HG03066 (cell line): ENCODE measurements at regions not wholly inside any gene's neighbourhood (a gene's known extent, or its start where the extent isn't known, plus 50 kb on each side); places are given as distances from the start of the nearest gene placed in this dataset.
"Not testable (repeated sequence)": the region's sequence is repeated elsewhere in the genome, so short reads cannot be mapped to it uniquely, and the experiment has no call there.

Experiments
- ATAC-seq: cut with Tn5 transposase; IDR thresholded peaks from one replicate; pipeline ENCODE4 v1.9.1; 2021; ENCODE audit warnings: low read depth; ENCODE audit not compliant: unreplicated experiment

- no peak for ATAC-seq
These were observed 900.8 kb downstream of the XPNPEP1 start for GRCh38 chr10:109022417-109023049.

GRCh38 chr10:109019001-109019424 is 904.3 kb downstream of the XPNPEP1 start:
- no peak for ATAC-seq

- no peak for ATAC-seq
These were observed 915.8 kb downstream of the XPNPEP1 start for GRCh38 chr10:109007514-109007913.

DNA sequence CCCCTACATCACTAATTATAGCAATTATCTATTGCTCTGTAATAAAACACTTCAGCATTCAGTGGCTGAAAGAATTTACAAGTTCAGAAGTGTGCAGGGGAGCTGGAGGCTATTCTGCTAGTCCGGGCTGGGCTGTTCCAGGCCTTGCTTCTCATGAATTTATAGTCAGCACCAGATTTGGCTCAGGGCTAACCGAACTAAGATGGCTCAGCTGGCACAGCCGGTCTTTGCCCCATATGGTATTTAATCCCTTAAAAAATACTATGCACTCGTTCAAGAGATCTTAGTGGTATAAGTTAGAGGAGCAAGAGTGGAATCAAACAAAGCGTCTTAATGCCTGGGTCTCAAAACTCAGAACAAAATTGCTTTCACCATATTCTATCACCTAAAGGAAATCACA is 932.9 kb downstream of the XPNPEP1 start:
- ATAC-seq, result no peak

- no peak for ATAC-seq
These were observed 933.3 kb downstream of the XPNPEP1 start for GRCh38 chr10:108989976-108990375.

DNA sequence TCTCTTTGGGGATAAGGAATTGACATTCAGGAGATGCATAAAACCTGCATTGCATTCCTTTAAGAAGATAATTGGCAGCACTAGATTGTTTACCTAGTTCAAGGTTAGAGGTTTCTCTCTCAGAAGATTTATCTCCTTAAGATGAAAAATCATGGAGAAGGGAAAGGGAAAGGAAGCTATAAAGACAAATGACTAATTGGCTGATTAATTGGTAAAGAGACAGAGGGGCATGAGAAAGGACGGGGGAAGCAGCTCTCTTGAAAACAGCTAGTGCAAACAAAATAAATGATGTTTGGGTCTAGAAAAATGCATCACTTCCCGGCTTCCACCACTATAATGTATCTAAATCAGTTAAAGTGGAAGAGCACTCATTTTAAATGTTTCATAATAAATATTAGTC is 941.2 kb downstream of the XPNPEP1 start:
- no peak for ATAC-seq

DNA sequence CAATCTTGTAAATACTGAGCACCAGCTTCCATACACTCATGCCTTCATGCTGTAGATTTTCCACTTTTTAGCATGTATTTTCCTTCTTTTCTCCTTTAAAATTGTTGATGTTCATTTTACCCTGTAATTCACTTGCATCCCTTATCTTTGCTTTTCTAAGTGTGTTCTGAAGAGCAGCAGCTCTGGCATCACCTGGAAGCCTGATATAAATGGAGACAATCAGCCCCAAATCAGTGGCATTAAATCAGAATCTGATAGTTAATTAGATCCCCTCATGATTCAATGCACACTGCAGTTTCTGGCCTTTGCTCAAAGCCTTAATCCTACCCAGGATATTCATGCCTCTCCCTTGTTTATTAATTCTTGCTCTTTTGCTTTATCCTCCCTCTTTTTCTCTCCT is 942.4 kb downstream of the XPNPEP1 start:
- ATAC-seq, result no peak

GRCh38 chr10:108975459-108976058 is 947.8 kb downstream of the XPNPEP1 start:
- no peak for ATAC-seq

DNA sequence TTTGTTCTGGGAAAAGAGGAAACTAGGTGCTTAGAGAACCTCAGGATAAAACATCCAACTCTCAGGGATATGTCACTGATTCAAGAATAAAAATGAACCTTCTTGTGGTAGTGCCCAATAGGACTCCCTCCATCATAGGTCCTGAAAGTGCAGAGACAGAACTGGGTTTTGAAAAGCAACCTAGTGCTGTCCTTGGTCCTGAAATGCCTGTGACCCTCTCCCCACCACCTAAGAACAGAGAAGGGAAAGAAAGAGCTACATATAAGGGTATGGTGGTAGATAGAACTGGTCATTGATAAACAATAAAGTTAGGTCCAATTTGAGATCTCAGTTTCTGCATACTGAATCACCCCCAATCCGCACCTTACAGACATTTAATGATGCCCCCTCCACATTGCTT is 953.3 kb downstream of the XPNPEP1 start:
- ATAC-seq, result no peak

GRCh38 chr10:108966411-108966810 is 956.9 kb downstream of the XPNPEP1 start:
- no peak for ATAC-seq

DNA sequence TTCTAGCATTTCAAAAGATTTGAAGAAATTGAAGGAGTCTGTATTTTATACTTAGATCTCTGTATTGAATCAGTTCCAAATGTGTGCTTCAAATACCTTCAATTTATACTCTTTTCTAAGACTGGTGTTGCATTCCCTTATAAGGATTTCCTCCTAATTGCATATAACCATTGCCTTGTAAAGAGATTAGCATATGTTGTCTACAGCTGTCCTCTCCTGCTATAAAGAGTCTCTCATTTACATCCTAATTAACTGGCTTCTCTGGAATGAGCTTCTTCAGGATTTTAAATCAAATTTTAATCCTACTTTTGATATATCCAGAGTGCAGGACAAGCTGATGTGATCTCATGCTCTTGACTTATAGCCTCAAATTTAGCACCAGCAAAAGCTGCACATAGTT is 957.3 kb downstream of the XPNPEP1 start:
- no peak for ATAC-seq

- no peak for ATAC-seq
These were observed 961.1 kb downstream of the XPNPEP1 start for GRCh38 chr10:108962172-108962571.

GRCh38 chr10:108957681-108958080 is 965.6 kb downstream of the XPNPEP1 start:
- no peak for ATAC-seq

DNA sequence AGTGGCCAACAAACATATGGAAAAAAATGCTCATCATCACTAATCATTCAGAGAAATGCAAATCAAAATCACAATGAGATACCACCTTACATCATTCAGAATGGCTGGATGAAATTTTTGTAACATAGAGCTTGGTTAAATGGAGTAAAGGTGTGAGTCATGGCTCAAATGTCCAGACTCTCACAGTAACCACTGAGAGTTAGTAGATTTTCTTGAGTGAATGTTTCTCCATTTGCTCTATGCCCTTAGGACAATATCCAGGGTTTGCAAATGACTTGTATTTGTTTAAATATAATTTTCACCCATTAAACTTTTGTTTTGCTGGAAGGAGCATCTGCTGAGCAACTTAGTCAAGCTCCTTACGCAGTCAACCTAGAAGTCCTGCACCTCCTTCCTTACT is 967.2 kb downstream of the XPNPEP1 start:
- ATAC-seq, result no peak

DNA sequence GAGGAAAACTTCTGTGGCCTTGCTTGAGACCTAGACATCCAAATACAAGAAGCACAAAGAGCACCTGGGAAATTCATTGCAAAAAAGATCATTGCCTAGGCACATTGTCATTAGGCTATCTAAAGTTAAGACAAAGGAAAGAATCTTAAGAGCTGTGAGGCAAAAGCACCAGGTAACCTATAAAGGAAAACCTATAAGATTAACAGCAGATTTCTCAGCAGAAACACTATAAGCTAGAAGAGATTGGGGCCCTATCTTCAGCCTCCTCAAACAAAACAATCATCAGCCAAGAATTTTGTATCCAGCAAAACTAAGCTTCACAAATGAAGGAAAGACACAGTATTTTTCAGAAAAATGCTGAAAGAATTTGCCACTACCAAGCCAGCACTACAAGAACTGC is 1003.3 kb downstream of the XPNPEP1 start:
- not testable (repeated sequence) for ATAC-seq

DNA sequence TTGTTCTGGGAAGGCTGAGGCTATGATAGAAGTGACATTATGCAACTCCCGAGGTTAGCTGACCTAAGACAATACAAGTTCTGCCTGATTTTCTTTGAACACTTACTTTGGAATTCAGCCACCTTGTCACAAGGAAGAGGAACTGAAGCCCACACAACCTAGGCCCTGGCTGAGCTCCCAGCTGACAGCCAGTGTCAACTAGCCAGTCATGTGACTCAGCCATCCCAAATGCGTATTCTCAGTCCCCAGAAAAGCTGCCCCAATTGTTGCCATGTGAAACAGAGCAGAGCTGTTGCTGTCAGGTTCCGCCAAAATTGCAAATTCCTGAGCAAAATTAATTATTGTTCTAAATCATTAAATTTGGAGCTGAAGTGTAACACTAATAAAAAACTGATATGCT is 1010.0 kb downstream of the XPNPEP1 start:
- ATAC-seq, result no peak

DNA sequence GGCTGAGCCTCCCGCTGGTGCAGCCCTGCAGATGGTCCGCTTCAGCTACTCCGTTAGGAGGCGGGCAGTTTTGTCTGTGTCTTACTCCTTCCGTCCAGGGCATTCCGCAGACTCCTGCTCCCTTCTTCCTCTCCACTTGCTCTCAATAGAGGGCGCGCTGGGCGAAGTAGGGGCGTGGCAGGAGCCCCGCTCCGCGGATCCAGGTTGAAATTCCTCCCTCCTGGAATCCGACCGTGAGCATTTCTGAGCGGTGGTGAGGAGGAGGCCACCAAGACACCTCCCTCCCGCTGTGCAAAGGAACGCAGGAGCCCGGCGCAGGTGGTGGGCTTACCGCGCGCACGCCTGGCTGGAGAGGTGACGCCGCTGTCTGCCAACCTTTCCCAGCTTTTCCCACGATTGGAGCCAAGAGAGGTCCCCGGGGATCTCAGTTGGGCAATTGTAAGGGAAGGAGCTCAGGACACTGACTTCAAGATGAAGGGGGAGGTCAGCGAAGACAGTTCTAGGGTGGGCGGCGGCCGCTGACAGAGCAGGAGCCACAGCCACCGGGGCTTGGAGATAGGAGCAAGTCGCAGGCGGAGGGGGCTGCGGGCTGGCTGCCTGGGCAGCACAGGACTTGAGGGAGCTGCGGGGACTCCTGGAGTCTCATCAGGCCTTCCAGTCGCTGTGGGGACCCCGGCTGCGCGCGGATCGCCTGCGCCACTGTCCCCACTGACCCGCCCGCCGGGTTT is 1011.3 kb downstream of the XPNPEP1 start:
- ATAC-seq, result no peak

DNA sequence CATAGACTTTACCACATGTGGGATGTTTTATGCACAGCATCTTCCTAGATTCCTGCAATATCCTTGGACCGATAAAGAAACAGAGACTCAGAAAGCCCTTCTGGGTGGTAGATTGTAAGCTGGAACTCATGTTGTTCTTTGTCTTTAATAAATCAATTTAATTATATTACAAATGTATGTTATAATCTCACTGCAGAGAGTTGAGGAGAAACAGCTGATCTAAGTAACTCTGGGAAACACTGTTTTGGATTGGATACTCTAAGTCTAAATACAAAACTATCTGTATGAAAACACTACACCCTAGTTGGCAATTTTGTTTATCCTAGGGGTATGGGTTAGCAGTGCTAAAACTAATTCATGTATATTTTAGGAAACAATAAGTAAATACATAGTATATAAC is 1015.2 kb downstream of the XPNPEP1 start:
- no peak for ATAC-seq

GRCh38 chr10:108905821-108906220 is 1017.5 kb downstream of the XPNPEP1 start:
- ATAC-seq, result no peak

DNA sequence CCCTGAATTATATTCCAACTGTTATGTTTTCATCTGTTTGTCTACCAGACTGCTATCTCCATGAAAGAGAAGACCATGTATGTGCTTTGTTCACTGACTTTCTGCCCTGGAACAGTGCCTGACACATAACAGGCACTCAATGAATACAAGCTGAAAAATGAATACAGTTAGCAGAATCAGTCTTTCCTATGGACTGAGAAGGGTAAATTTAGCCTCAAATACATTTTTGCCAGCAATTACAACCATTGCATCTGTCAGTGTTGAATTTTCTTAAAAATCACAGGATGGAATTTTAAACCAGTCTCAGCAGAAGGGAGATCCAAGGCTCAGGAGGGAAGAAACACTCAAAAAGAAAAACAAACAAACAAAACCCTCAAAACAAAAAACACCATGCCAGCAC is 1018.1 kb downstream of the XPNPEP1 start:
- ATAC-seq, result no peak

DNA sequence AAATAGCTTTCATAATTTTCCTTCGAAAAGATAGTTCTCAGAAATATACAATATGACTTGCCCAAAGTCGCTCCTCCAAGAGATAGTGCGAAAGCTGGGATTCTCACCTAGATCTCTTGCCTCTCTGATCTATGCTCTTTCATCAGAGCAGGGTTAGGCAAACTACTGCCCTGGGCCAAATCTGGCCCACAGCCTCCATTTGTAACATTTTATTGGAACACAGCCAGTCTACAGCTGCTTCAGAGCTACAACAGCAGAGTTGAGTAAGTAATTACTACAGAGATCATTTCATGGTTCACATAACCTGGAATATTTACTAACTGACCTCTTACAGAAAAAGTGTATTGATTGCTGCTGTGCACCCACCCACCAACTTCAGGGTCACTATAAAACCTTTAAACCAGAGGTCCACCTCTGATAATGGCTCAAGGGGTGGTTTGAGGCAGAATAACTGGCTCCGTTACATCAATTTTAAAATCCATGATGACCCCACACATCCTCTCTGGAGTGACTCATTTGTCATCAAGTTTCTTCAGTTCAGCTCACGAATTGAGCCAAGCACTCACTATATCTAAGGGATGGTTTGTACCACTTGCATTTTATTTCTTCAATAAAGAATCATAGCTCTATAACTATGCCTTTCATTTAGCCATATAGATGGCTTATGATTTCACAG is 1019.0 kb downstream of the XPNPEP1 start:
- no peak for ATAC-seq
